HG03432 (cell line): ENCODE measurements at regions not wholly inside any gene's neighbourhood (a gene's known extent, or its start where the extent isn't known, plus 50 kb on each side); places are given as distances from the start of the nearest gene placed in this dataset.

Experiments used
- ATAC-seq: cut with Tn5 transposase; IDR thresholded peaks from one replicate; pipeline ENCODE4 v1.9.1; 2021; ENCODE audit warnings: mild to moderate bottlenecking, moderate library complexity; ENCODE audit not compliant: unreplicated experiment

DNA sequence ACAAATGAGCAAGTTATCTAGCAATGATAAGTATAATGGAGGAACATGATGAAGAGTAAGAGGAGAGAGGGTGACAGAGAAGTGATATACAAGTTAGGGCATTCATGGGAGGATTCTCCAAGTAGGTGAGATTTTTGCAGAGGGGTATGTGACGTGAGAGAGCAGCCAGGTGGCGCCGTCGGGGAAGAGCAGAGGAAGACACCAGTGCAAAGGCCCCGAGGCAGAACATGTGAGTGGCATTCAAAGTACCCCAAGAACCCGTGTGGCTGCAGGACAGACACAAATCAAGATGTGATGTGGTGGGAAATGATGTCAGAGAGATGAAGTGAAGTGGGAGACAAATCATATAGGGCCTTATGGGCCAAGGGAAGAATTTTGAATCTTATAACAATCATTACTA lies 81.8 kb upstream of the GRM7 start:
- no peak for ATAC-seq

DNA sequence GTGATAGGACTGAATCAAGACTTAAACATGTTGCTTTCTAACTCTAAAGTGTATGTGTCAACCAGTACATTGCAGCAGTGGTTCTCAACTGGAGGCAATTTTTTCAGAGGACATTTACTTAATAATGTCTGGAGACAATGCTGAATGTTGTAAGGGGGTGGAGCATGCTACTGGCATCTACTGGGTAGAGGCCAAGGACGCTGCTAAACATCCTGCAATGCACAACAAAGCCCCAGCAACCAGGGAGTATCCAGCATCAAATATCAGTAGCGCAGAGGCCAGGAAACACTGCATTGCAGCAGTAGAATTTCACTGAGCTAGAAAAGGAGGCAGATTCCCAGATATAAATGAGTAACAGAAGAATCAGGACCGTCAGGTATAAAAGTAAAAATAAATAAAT lies 79.8 kb upstream of the GRM7 start:
- no peak for ATAC-seq

DNA sequence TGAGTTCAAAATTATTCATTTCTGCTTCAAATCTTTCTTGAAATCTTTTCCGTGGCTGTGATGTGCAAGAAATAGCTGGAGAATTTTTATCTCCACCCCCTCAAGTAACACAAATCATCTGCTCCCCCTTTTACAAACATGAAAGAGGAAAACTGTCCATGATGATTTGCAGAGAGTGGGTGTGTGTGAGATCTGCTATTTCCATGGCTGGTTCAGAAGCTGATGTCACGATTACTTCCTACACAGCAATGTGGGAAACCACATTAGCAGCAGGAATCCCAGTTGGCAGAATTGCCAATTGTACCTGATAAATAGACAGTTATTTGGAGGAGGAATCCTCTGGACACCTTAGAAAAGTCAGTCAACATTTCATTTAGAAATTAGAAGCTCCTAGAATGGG lies 75.2 kb upstream of the GRM7 start:
- ATAC-seq, result no peak

DNA sequence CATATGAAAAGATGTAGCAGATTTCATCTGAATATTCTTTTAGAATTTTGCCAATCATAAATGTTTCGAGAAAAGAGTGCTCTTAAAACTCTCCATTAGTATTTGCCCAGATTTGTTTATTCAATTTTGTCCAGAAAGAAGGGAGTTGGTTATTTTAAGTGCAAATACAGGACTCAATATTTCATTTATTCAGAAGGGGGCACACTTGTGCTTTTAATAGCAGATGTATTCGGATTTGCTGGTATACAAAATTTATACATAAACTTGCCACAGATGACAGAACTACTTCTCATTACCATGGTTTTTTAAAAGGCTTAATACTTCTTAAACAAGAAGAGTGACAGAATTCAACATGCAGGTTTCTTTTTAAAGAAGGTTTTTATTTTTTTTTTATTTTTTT lies 69.8 kb upstream of the GRM7 start:
- no peak for ATAC-seq

DNA sequence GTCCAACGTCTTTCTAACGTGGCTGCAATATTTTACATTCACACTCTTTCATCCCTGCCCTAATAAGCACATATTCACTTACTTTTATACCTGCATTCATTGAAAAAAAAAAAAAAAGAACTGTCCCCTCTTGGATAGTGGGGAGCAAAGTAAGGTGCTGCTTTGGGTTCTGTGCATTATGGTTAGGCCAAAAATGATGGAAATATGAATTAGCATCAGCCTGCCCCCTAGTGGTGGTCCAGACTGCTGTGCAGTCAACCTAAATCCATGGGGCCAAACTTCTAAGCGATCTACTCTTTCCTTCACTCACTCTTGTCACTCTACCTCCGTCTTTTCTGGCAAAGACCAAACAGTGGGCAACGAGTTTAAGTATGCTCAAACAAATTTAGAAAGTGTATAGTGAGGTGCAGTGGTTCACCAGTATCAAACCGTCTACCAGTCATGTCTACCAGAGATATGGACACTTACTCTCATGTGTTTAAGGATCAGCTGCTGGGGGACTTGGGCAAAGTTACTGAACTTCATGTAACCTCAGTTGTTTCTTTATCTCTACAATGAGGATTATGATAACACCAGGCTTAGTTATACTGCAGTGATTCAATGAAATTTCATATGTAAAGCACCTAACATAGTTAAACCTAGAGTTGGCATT lies 61.5 kb upstream of the GRM7 start:
- ATAC-seq, result peak; percentile 92

DNA sequence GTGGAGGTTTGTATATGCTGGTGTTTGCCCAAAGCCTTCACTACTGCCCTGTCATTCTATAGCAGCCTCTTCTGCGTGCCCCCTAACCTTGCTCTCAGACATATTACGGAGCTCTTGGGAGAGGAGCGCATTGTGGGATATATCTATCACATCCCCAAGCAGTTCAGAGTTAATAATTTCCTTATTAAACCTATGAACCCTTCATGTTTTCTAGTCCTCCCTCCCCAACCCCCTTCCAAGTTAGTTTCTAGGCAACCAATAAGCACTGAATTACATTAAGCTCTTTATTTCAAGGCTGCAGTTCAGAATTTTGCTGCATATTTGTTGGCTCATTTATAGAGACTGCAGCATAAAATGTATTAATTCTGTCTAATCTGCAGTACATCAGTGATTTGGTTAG lies 57.3 kb upstream of the GRM7 start:
- no peak for ATAC-seq

DNA sequence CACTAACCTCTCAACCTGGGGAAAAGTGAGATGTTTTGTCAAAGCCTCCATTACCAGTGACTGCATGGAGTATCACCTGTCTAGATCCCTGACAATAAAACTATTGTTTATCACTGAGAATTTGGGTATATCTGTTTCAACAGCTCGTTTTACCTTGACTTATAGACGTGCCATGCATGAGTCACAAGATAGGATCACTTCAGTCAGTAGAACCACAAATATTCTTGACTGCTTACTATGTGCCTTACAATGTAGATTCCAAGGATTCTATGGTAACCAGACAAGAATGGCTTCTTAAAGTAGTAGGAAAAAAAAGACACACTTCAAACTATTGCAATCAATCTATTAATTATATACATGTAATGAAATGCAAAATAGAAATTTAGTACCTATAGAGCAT lies 55.7 kb upstream of the GRM7 start:
- ATAC-seq, result no peak

DNA sequence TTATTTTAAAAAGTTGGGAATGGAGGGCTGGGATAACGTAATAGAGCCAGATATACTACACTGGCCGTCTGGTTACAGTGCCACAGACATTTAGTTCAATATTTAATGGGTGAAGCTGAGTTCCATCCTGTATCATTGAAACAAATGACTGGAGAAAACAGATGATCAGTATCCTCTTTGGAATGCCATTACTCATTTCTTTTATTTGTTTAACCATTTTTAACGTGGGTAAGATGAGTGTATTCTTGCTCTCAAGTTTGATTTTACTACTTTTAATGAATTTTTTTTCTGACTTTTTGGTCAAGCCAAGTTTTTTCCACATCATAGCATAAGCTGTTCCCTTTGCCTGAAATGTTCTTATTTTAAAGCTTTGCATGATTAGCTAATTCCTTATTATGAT lies 53.9 kb upstream of the GRM7 start:
- ATAC-seq, result no peak

DNA sequence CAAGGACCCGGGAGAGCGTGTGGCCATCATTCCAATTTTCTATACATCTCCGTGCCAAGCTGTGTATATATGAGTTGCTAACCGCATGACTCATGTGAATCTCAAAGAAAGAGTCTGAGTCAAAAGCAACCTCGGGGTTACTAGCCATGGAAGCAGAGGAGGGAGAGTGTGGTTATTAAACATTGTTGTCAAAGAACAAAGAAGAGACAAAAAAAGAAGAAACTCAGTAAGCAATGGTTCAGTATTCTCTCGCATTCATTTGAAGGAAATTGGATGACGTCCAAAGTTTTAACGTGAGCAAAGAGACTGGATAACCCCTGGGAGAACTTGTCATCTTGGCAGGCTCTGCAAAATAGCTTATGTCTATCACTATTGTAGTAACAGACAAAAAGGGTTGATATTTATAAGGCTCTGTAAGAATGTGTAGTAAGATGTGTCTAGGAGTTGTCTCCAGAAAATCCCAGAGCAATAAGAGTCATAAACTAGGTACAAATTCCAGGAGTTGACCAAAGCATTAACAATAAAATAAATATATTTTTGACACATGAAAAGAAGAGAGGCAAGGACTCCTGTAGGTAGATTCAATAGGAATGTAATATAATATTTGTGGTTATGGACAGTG lies 52.8 kb upstream of the GRM7 start:
- peak; percentile 45 for ATAC-seq

DNA sequence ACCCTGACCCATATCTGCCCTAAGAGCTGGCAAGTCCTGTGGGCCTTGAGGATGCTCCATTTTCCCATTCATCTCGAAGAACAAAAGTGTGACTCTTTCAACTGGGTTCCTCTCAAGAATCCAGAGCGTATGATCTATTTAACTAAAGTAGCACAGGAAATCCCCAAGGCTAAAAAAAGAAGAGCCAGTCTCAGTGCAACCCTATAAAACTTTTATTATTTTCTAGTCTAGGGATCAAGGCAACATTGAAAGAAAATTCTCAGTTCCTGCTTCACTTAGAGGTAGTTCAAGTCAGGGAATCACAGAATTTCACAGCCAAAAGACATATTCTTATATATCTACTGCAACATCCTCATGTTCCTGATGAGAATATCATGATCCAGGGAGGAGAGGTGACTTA lies 51.6 kb upstream of the GRM7 start:
- no peak for ATAC-seq
